Cardiac muscle cell (in vitro differentiated cells and primary cell): ENCODE measurements at regions not wholly inside any gene's neighbourhood (a gene's known extent, or its start where the extent isn't known, plus 50 kb on each side); places are given as distances from the start of the nearest gene placed in this dataset.

Experiments
- DNase-seq, 2 donors: peaks; one replicate each; pipeline versions ENCODE4 v3.0.0 to v3.0.0-alpha.2; 2010 to 2017; ENCODE audit warnings: low read depth in 1 of 2, low spot score in 1 of 2
- H3K27ac ChIP-seq: fragments of 200-600 bp; sonication (generic); 2 replicates; pipeline ENCODE4 v1.5.1; 2016
- H3K27me3 ChIP-seq: fragments of 200-600 bp; sonication (generic); 2 replicates; pipeline ENCODE4 v1.6.0; 2016; ENCODE audit warnings: control low read depth
- H3K36me3 ChIP-seq: fragments of 200-600 bp; sonication (generic); 2 replicates; pipeline ENCODE4 v1.5.1; 2016; ENCODE audit warnings: control low read depth
- H3K4me1 ChIP-seq: fragments of 200-600 bp; sonication (generic); 2 replicates; pipeline ENCODE4 v1.8.1; 2017; ENCODE audit warnings: low read depth, mild to moderate bottlenecking, mixed run types
- H3K4me3 ChIP-seq: fragments of 200-600 bp; sonication (generic); 2 replicates; pipeline ENCODE4 v1.5.1; 2016; ENCODE audit warnings: mild to moderate bottlenecking
- H3K9me3 ChIP-seq: fragments of 200-600 bp; sonication (generic); 2 replicates; pipeline ENCODE4 v1.5.1; 2017; ENCODE audit warnings: low read depth, mild to moderate bottlenecking, control low read depth
- CTCF ChIP-seq: IDR thresholded peaks from 2 replicates; pipeline ENCODE4 v1.5.1; 2012; ENCODE audit warnings: low read depth, mild to moderate bottlenecking, low read length

GRCh38 chr4:131526686-131527085 lies 1622.4 kb upstream of the PCDH10 start:
- no peak for TF ChIP-seq CTCF
- Histone ChIP-seq H3K27ac (no peak overlapping the region), H3K27me3 (no peaks in the 10 kb centered on the region), H3K9me3 (no peaks in the 10 kb centered on the region), H3K4me3 (no peak overlapping the region), H3K36me3 (no peaks in the 10 kb centered on the region), H3K4me1 (no peaks in the 10 kb centered on the region)
- DNase-seq = no peak

GRCh38 chr4:131531087-131531486 lies 1618.0 kb upstream of the PCDH10 start:
- Histone ChIP-seq H3K27me3 (no peaks in the 10 kb centered on the region), H3K4me1 (no peaks in the 10 kb centered on the region)
- no peak for DNase-seq

GRCh38 chr4:131534944-131535645 lies 1614.0 kb upstream of the PCDH10 start:
- Histone ChIP-seq H3K36me3 (no peaks in the 10 kb centered on the region), H3K27me3 (no peaks in the 10 kb centered on the region), H3K27ac (no peak overlapping the region), H3K4me1 (no peaks in the 10 kb centered on the region), H3K9me3 (no peaks in the 10 kb centered on the region), H3K4me3 (no peak overlapping the region)
- no peak for DNase-seq
- no peak for TF ChIP-seq CTCF

More at GRCh38 chr4:131531087-131531486, 1618.0 kb upstream of the PCDH10 start:
- TF ChIP-seq CTCF = no peak
- Histone ChIP-seq H3K4me3 (no peak overlapping the region), H3K9me3 (no peaks in the 10 kb centered on the region), H3K36me3 (no peaks in the 10 kb centered on the region), H3K27ac (no peak overlapping the region)

- Histone ChIP-seq H3K36me3 (no peaks in the 10 kb centered on the region), H3K4me1 (no peaks in the 10 kb centered on the region), H3K4me3 (no peak overlapping the region), H3K27me3 (no peaks in the 10 kb centered on the region), H3K9me3 (no peaks in the 10 kb centered on the region), H3K27ac (no peak overlapping the region)
- TF ChIP-seq CTCF = no peak
- DNase-seq = no peak
Measured at GRCh38 chr4:131540256-131540655, 1608.8 kb upstream of the PCDH10 start.

GRCh38 chr4:131547506-131547981 lies 1601.5 kb upstream of the PCDH10 start:
- Histone ChIP-seq H3K9me3 (no peaks in the 10 kb centered on the region), H3K27me3 (no peaks in the 10 kb centered on the region), H3K4me3 (no peak overlapping the region), H3K4me1 (no peaks in the 10 kb centered on the region), H3K36me3 (no peaks in the 10 kb centered on the region), H3K27ac (no peak overlapping the region)
- TF ChIP-seq CTCF = no peak
- no peak for DNase-seq
